CD4-positive, alpha-beta T cell treated with Interleukin-12 subunit alpha and Interleukin-12 subunit beta, for 1 hour (primary cell): ENCODE measurements at regions not wholly inside any gene's neighbourhood (a gene's known extent, or its start where the extent isn't known, plus 50 kb on each side); places are given as distances from the start of the nearest gene placed in this dataset.
"Not testable (repeated sequence)": the region's sequence is repeated elsewhere in the genome, so short reads cannot be mapped to it uniquely, and the experiment has no call there.

ENCODE experiments used
- DNase-seq: peaks from one replicate; pipeline ENCODE4 v3.0.0-alpha.2; 2020

GRCh38 chr7:68887116-68887515 lies 711.2 kb upstream of the AUTS2 start:
- DNase-seq: not testable (repeated sequence)

- DNase-seq: no peak
Observed at GRCh38 chr7:68888971-68889385, 709.3 kb upstream of the AUTS2 start.

GRCh38 chr7:68892236-68892635 lies 706.0 kb upstream of the AUTS2 start:
- no peak for DNase-seq

GRCh38 chr7:68893411-68893810 lies 704.9 kb upstream of the AUTS2 start:
- no peak for DNase-seq

- DNase-seq: not testable (repeated sequence)
Observed at GRCh38 chr7:68899156-68899555, 699.1 kb upstream of the AUTS2 start.

GRCh38 chr7:68900096-68900495 lies 698.2 kb upstream of the AUTS2 start:
- DNase-seq: no peak

GRCh38 chr7:68904630-68905029 lies 693.6 kb upstream of the AUTS2 start:
- no peak for DNase-seq

GRCh38 chr7:68911754-68912153 lies 686.5 kb upstream of the AUTS2 start:
- DNase-seq: no peak

GRCh38 chr7:68914006-68914405 lies 684.3 kb upstream of the AUTS2 start:
- DNase-seq: no peak

- no peak for DNase-seq
Observed at GRCh38 chr7:68917041-68917651, 681.1 kb upstream of the AUTS2 start.

- DNase-seq: no peak
Observed at GRCh38 chr7:68918621-68919020, 679.7 kb upstream of the AUTS2 start.

- no peak for DNase-seq
Observed at GRCh38 chr7:68922850-68923249, 675.4 kb upstream of the AUTS2 start.

GRCh38 chr7:68925241-68925640 lies 673.0 kb upstream of the AUTS2 start:
- DNase-seq: no peak

- DNase-seq: no peak
Observed at GRCh38 chr7:68929781-68930261, 668.5 kb upstream of the AUTS2 start.

- no peak for DNase-seq
Observed at GRCh38 chr7:68936471-68937035, 661.7 kb upstream of the AUTS2 start.

GRCh38 chr7:68938151-68938550 lies 660.1 kb upstream of the AUTS2 start:
- no peak for DNase-seq

- no peak for DNase-seq
Observed at GRCh38 chr7:68943786-68944185, 654.5 kb upstream of the AUTS2 start.

- no peak for DNase-seq
Observed at GRCh38 chr7:68955656-68956055, 642.6 kb upstream of the AUTS2 start.

- no peak for DNase-seq
Observed at GRCh38 chr7:68958571-68958970, 639.7 kb upstream of the AUTS2 start.

GRCh38 chr7:68963552-68963951 lies 634.7 kb upstream of the AUTS2 start:
- no peak for DNase-seq

GRCh38 chr7:68964060-68964459 lies 634.2 kb upstream of the AUTS2 start:
- no peak for DNase-seq

- DNase-seq: no peak
Observed at GRCh38 chr7:68965351-68965750, 632.9 kb upstream of the AUTS2 start.

- DNase-seq: no peak
Observed at GRCh38 chr7:68967598-68967997, 630.7 kb upstream of the AUTS2 start.

GRCh38 chr7:68969571-68969970 lies 628.7 kb upstream of the AUTS2 start:
- no peak for DNase-seq
